OCI-LY7 (cell line): ENCODE measurements at regions not wholly inside any gene's neighbourhood (a gene's known extent, or its start where the extent isn't known, plus 50 kb on each side); places are given as distances from the start of the nearest gene placed in this dataset.

Experiments used
- BruUV-seq: library from RNA; stranded (reverse); fragments of 400-500 nt; replicated peaks from 2 replicates; lab custom pipeline; 2021; lab: Mats Ljungman, UMichigan
- CTCF ChIA-PET: fragments of 300-600 bp; sonication (Branson Sonifier 250); formaldehyde crosslinking; loops from one replicate; lab custom pipeline; 2022; ENCODE audit warnings: antibody characterized with exemption; ENCODE audit not compliant: unreplicated experiment; lab: Charles Lee
- POLR2A ChIA-PET: fragments of 300-600 bp; sonication (Branson Sonifier 250); formaldehyde crosslinking; loops from one replicate; lab custom pipeline; 2022; ENCODE audit warnings: antibody characterized with exemption; lab: Charles Lee
- DNase-seq: peaks from one replicate; pipeline ENCODE4 v3.0.0-alpha.2; 2015; ENCODE audit warnings: low spot score
- H2AFZ ChIP-seq: fragments of 200-600 bp; sonication (generic), shearing (Covaris generic); 2 replicates; pipeline ENCODE4 v1.6.1; 2014; ENCODE audit warnings: mild to moderate bottlenecking, antibody characterized with exemption, low read length, moderate library complexity
- H3K27ac ChIP-seq: fragments of 200-600 bp; sonication (generic); 2 replicates; pipeline ENCODE4 v1.5.1; 2014; ENCODE audit warnings: mixed run types, low read depth, mild to moderate bottlenecking, moderate library complexity, low read length, inconsistent platforms; ENCODE audit not compliant: poor library complexity, severe bottlenecking
- H3K36me3 ChIP-seq: fragments of 200-600 bp; sonication (generic); 2 replicates; pipeline ENCODE4 v1.6.1; 2014; ENCODE audit warnings: mild to moderate bottlenecking, antibody characterized with exemption, low read length, moderate library complexity, mixed read lengths; ENCODE audit not compliant: insufficient read depth
- H3K4me1 ChIP-seq: fragments of 200-600 bp; sonication (generic); 2 replicates; pipeline ENCODE4 v1.5.1; 2014; ENCODE audit warnings: mild to moderate bottlenecking, low read length; ENCODE audit not compliant: insufficient read depth, poor library complexity, severe bottlenecking
- H3K4me2 ChIP-seq: fragments of 200-600 bp; sonication (generic); 2 replicates; pipeline ENCODE4 v1.6.1; 2014; ENCODE audit warnings: mild to moderate bottlenecking, low read length
- H3K4me3 ChIP-seq: fragments of 200-600 bp; sonication (generic); 2 replicates; pipeline ENCODE4 v1.5.1; 2014; ENCODE audit warnings: mild to moderate bottlenecking, low read depth, low read length; ENCODE audit not compliant: poor library complexity, severe bottlenecking
- H3K79me2 ChIP-seq: fragments of 200-600 bp; sonication (generic); 2 replicates; pipeline ENCODE4 v1.6.1; 2016; ENCODE audit warnings: low read depth, mild to moderate bottlenecking, low read length, moderate library complexity, mixed read lengths; ENCODE audit not compliant: insufficient read depth
- H3K9me2 ChIP-seq: fragments of 200-600 bp; sonication (generic); 2 replicates; pipeline ENCODE4 v1.6.1; 2016; ENCODE audit warnings: mild to moderate bottlenecking, low read length, mixed read lengths; ENCODE audit not compliant: insufficient read depth
- H3K9me3 ChIP-seq: fragments of 200-600 bp; sonication (generic); 2 replicates; pipeline ENCODE4 v1.6.1; 2014; ENCODE audit warnings: mild to moderate bottlenecking, mixed run types, low read length, mixed read lengths
- H4K20me1 ChIP-seq: fragments of 200-600 bp; sonication (generic); 2 replicates; pipeline ENCODE4 v1.6.1; 2014; ENCODE audit warnings: mild to moderate bottlenecking, antibody characterized with exemption, low read length, moderate library complexity, mixed read lengths; ENCODE audit not compliant: insufficient read depth
- EZH2phosphoT487 ChIP-seq: fragments of 200-600 bp; sonication (generic); IDR thresholded peaks from 2 replicates; pipeline ENCODE4 v1.6.1; 2018; ENCODE audit warnings: low read depth, borderline replicate concordance, mild to moderate bottlenecking, mixed run types, antibody characterized with exemption, low read length, moderate library complexity, mixed read lengths
- intact Hi-C: fragments of 100-400 bp; cut with micrococcal nuclease; formaldehyde crosslinking; loops from one replicate; pipeline ENCODE4 v1.10.0; 2022; ENCODE audit not compliant: unreplicated experiment
- TF ChIP-seq, protein P1 (sequence below): fragments of 200-600 bp; sonication (generic); conservative IDR thresholded peaks from 2 replicates; pipeline ENCODE4 v1.5.1; 2014; ENCODE audit warnings: mild to moderate bottlenecking, antibody characterized with exemption, low read length, moderate library complexity, mixed read lengths

DNA sequence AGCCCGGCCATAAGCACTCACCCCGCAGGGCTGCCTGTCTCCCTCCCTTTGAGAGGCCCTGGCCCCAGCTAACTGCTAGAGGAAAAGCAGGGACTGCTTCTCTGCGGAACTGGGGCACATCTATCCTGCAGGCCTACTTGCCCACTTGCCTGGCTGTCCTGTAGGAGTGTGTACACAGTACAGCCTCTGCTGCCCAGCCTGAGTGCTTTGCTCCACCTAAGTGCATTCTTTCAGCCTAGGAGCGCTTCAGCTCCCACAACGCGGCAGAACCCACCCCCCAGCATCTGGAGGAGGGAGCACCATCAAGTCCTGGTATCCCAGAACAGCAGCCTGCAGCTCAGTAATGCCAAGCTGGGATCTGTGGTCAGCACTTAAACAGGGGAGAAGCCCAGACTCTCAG, 79.9 kb upstream of the CD163 start:
- TF ChIP-seq, protein P1, sequence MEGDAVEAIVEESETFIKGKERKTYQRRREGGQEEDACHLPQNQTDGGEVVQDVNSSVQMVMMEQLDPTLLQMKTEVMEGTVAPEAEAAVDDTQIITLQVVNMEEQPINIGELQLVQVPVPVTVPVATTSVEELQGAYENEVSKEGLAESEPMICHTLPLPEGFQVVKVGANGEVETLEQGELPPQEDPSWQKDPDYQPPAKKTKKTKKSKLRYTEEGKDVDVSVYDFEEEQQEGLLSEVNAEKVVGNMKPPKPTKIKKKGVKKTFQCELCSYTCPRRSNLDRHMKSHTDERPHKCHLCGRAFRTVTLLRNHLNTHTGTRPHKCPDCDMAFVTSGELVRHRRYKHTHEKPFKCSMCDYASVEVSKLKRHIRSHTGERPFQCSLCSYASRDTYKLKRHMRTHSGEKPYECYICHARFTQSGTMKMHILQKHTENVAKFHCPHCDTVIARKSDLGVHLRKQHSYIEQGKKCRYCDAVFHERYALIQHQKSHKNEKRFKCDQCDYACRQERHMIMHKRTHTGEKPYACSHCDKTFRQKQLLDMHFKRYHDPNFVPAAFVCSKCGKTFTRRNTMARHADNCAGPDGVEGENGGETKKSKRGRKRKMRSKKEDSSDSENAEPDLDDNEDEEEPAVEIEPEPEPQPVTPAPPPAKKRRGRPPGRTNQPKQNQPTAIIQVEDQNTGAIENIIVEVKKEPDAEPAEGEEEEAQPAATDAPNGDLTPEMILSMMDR: no peak
- no peak for TF ChIP-seq EZH2phosphoT487
- no peak overlapping the region for H3K4me3 ChIP-seq
- no peaks in the 10 kb centered on the region for H3K9me3 ChIP-seq
- H3K79me2 ChIP-seq: no peaks in the 10 kb centered on the region
- CTCF ChIA-PET: no interaction called here
- H2AFZ ChIP-seq: no peak overlapping the region
- H3K36me3 ChIP-seq: no peaks in the 10 kb centered on the region
- no peaks in the 10 kb centered on the region for H4K20me1 ChIP-seq
- H3K27ac ChIP-seq: no peak overlapping the region
- no TSS peak for BruUV-seq
- intact Hi-C loops: no loop called here
- no peaks in the 10 kb centered on the region for H3K9me2 ChIP-seq
- DNase-seq: no peak
- H3K4me1 ChIP-seq: no peaks in the 10 kb centered on the region
- H3K4me2 ChIP-seq: no peak overlapping the region
- POLR2A ChIA-PET: no interaction called here

DNA sequence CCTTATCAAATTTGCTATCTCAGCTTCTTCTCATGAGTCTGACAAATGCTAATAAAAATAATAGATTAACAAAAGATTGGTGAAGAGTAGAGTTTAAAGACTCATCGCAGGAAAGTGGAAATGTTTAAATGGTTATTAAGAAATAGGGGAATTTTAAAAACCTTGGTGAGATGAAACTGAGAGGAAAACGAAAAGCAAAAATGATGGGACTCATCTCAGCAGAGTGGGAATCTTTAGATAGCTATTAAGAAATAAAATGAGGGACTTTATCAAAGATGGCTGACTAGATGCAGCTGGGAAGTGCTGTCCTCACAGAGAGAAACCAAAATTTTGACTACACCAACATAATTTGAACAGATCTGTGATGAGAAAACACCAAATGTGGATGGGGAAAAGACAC, 79.2 kb upstream of the CD163 start:
- ChIA-PET CTCF (no interaction called here), POLR2A (no interaction called here)
- no peaks in the 10 kb centered on the region for H3K79me2 ChIP-seq
- no peak overlapping the region for H3K4me2 ChIP-seq
- H3K36me3 ChIP-seq: no peaks in the 10 kb centered on the region
- no peaks in the 10 kb centered on the region for H3K9me2 ChIP-seq
- TF ChIP-seq, protein P1: no peak
- no peak for TF ChIP-seq EZH2phosphoT487
- H4K20me1 ChIP-seq: no peaks in the 10 kb centered on the region
- intact Hi-C loops: no loop called here
- no peak overlapping the region for H3K4me3 ChIP-seq
- H2AFZ ChIP-seq: no peak overlapping the region
- H3K4me1 ChIP-seq: no peaks in the 10 kb centered on the region
- H3K9me3 ChIP-seq: no peaks in the 10 kb centered on the region
- H3K27ac ChIP-seq: no peak overlapping the region
- DNase-seq: no peak
- BruUV-seq: no TSS peak

DNA sequence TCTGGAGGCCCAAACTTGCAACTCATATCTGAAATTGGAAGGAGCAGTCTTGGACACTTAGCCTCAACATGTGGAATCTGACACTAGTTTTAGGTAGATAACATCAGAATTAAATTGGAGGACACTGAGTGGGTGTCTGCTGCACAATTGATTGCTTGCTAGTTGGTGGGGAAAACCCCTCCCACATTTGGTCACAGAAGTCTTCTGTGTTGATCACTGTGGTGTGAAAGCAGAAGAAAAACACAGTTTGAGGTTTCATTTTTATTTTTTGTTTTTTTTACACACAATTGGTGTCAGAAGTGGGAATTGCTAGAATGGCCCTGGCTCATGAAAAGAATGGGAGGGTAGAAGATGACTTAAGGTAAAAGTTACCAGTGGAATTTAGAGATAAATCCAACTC, 78.0 kb upstream of the CD163 start:
- Histone ChIP-seq H3K79me2 (no peaks in the 10 kb centered on the region), H3K9me3 (no peaks in the 10 kb centered on the region), H2AFZ (no peak overlapping the region), H3K4me2 (no peak overlapping the region), H3K27ac (no peak overlapping the region), H4K20me1 (no peaks in the 10 kb centered on the region), H3K9me2 (no peaks in the 10 kb centered on the region), H3K36me3 (no peaks in the 10 kb centered on the region), H3K4me1 (no peaks in the 10 kb centered on the region), H3K4me3 (no peak overlapping the region)
- TF ChIP-seq, protein P1: no peak
- TF ChIP-seq EZH2phosphoT487: no peak
- ChIA-PET CTCF (no interaction called here), POLR2A (no interaction called here)
- intact Hi-C loops: no loop called here
- BruUV-seq: no TSS peak
- DNase-seq: no peak
